ENCODE measurements at regions not wholly inside any gene's neighbourhood (a gene's known extent, or its start where the extent isn't known, plus 50 kb on each side); places are given as distances from the start of the nearest gene placed in this dataset.

DNA sequence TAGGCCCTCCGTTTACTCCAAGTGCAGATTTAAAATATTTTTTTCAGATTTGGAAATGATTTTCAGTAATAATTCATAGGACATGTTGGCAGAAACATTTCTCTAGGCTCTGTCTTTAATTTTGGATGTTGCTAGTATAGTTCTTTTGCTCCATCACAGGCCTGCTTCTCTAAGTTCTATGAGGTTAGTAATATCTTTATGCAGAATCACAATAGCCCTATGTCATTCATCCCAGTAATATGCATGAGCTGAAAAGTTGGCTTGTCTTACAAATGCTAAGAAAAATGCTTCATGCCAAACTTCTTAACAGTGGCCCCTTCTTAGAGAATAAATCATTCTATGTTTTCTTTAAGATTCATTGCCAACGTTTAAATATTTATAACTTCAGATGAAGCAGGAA, 148.3 kb upstream of the TLL1 start:
- DNase-seq = no peak

DNA sequence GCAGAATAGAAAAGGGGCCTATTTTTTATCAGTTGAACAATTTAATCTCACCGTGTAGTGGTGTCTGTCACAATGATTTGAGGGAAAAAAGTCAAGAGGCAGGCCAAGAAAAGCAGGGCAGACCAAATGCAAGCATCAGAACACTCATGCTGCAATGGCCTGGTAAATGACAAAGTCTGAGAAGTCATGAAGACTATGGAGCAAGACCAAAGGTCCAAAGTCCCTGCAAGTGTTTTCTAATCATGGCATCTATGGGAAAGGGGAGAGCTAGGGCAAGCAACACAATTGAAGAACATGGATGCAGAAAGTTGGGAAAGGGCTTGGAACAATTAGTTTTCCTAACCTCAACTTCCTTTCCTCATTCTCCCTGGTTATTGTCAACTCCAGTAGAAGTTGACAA, 147.7 kb upstream of the TLL1 start:
- no peak for DNase-seq

DNA sequence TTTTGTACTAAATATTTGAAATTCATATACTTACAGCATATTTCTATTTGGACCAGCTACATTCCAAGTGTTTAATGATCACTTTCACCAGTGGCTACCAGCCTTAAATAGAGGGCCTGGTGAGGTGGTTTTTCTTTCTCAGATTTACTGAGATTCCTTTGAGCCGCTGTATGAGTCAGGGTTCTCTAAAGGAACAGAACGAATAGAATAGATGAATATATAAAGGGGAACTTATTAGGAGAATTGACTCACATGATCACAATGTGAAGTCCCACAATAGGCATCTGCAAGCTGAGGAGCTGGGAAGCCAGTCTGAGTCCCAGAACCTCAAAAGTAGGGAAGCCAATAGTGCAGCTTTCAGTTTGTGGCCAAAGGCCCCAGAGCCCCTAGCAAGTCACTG, 146.2 kb upstream of the TLL1 start:
- no peak for DNase-seq

DNA sequence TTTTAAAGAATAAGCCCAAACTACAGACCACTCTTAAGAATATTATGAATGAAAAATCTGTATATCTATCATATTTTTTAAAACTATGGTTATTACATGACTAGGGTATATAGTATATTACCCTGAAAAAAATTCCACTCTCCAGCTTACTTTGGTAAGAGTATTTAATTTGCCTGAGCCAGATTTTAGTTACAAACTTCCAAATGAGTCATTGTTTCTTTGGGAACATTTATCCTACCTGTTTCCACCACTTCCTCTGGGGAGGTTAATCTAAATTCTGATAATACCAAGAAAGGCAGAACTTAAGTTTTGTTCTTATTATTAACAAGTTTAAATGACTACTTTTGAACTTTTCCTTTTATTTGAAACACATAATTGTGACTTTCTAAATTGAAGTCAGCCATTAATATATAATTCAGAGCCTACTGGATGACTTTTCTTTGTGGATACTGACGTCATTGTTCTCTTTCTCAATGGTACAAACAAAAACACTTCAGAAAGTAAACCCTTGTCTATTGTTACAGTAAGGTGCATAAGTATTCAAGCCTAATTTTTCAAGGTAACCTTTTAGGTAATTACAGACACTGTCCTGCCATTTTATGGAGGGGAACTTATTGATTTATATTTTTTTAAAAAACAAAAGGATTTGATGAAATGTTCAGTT, 135.6 kb upstream of the TLL1 start:
- DNase-seq = no peak

DNA sequence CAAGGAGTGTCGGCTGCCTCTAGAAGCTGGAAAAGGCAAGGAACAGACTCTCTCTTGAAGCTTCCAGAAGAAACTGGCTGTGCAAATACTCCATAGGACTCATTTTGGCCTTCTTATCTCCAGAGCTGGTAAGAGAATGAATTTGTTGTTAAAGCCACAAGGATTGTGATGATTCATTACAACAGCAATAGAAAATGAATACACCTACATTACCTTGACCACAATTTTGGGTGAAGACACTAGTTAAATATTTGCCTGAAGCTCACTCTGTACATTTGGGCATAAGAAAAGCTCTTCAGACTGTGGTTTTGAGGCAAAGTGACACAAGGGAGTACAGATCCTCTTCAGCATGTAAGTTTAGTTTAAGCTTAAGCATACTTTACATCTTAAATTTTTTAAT, 134.5 kb upstream of the TLL1 start:
- no peak for DNase-seq

DNA sequence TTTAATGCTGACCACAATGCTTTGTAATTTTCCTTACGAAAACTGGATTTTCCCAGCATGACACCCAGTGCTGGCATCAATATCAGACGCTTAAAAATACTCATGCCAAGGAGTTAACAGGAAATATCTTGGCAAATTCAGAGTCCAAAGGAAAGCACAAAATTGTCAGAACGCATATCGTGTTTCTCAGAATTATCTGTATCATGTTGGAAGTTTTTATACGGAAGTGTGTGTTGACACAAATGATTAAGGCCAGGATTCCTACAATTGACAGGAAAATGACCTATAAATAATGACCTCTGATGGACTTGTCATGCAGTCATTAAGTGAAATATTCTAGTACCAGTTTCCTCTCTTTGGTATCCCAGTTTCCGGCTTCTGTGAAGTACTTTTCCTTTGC, 132.1 kb upstream of the TLL1 start:
- DNase-seq = peak in 1 of 2 donors; percentile 12

DNA sequence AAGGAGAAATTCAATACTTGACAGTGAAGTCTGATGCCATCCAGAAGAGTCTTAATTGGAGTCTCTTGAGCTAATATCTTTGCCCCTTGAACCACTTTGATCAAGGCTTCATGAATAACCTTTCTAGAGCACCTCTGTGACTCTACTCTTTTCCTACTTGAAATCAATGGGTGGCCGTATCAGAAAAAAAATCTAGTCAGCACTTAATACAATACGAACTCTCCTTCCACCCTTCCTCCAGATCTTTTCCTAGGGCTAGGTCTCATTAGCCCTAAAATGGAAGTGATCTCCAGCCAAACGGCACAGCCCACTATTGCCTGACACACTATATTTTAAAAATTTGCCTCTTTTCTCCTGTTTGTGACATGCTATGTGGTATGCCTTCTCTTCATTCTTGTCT, 129.6 kb upstream of the TLL1 start:
- no peak for DNase-seq

DNA sequence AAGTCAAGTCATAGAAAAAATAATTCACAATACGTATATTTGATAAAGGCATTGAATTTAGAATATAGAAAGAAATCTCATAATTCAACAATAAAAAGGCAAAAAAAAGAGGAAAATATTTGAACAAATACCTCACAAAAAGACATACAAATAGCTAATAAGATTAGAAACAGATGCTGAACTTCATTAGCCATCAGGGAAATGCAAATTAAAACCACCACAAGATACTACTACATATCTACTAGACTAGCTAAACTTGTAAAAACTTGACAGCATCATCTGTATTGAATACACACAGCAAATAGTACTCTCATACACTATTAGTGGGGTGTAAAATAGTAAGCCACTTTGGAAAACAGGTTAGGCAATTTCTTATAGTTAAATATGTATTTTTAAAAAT, 128.7 kb upstream of the TLL1 start:
- DNase-seq = no peak

DNA sequence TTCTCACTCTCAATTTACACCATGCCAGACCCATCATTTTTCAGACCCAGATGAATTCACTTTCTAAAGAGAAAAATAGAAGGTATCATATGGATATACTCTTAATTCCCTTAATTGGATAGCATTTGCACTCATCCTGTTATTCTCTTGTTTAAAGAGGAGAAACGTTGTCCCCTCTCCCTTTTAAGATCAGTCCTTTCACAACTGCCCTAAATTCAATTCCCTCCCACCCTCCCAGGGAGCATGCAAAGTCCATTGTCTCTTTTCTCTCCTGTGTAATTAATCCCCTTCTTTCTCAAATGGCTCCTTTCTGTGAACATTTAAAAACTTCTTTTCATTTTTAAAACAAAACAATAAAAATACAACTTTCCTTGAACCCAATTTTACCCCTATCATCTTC, 124.7 kb upstream of the TLL1 start:
- DNase-seq = no peak

DNA sequence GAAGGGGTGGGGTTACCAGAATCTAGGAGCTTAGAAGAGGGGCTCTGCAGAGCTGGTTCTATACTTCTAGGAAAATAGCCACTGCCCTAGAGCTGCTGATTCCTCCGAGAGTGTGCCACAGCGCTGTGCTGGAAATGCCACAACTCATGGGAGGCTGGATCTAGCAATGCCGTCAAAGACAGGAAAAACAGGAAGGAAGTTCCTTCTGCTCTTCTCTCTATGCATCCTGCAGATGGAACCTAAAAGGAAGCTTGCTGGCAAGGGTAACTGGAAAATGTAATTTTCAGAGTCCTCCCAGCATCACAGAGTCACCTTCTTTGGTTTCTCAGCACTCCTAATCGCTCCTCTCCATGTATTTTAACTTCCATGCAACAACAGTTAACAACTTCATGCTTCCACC, 121.2 kb upstream of the TLL1 start:
- no peak for DNase-seq

DNA sequence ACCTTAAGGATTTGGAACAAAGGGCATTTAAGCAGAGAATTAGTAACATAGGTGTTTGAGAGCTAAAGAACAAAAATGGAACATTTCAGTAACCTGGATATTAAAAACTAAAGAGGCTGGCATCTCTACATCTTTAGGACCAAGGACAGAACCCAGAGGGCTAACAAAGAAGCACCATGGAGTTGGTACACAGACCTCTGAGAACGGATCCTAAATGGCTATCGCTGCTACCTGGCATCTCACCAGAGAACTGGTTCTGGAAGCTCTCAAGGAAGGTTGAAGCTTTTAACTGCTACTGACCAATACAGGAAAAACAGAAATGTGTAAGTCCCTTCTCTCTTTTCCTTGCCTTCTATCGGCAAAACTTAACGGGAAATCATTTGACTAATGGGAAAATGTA, 118.4 kb upstream of the TLL1 start:
- DNase-seq = no peak

DNA sequence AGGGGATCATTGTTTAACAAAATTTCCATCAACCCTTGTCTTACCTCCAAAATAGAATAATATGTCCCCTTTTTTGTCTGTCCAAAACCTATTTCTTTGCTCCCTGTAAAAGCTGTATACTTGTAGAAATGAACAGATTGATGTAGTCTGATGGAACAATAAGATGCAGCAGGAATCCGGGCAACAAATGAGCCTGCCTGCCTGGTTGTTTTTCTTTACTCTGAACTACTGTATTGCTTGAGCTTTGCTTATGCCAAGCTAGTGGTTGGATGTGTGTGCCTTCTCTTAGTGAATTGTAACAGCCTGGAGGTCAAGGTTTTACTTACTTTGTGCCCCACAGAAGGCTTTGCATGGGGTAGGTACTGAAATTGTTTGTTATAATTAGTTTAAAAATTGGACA, 116.2 kb upstream of the TLL1 start:
- no peak for DNase-seq

DNA sequence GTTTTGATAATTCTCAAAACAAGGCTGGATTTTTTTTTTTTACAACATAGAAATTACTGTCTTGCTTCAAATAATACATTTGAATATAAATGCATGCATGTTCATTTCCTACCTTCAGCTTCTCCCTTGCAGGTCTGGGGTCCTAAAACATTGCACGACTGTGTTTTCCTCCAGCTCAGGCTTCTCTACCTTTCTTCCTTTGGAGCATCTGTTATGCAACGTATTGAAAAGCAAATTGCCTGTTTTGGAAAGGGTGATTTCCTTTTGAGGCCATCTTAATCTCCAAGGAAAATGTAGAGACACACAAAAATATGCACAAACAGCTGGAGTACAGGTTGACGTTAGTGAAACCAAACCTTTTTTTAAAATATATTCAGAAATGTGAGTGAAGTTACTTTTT, 115.6 kb upstream of the TLL1 start:
- DNase-seq = no peak

DNA sequence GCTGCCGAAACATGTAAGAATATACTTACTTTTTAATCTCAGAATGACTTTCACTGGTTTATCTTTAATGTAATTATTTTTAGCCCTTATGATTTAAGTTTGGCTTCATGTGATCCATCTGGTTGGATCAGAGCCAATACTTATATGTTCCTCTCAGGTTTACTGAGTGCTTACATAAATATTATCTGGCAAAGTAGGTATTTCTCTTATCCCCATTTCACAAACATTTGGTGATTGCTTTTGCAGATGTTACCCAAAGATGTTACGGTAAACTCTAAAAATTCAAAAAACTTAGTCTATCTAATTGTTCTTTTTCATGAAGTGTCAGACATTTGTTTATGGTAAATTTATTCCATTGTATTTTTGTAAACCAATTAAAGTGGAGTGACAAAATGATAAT, 115.0 kb upstream of the TLL1 start:
- DNase-seq = no peak

DNA sequence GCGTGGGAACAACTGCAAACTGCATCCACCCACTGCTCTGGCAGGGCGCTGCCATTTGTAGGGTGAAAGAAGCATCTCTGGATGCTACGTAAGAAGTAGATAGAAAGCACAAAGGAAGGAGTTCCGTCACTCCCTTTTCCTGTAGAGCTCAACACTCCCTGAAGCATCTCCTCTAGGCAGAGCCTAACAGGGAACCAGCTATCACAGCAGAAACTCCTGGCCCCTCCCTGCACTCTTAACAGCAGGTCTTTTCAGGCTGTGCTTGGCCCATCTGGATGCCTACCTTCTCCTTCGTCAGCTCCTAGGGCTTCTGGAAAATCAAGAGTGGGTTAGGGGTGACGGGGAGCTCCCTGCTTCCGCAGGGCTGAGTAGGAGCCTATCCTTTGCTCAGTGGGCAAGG, 112.9 kb upstream of the TLL1 start:
- no peak for DNase-seq

DNA sequence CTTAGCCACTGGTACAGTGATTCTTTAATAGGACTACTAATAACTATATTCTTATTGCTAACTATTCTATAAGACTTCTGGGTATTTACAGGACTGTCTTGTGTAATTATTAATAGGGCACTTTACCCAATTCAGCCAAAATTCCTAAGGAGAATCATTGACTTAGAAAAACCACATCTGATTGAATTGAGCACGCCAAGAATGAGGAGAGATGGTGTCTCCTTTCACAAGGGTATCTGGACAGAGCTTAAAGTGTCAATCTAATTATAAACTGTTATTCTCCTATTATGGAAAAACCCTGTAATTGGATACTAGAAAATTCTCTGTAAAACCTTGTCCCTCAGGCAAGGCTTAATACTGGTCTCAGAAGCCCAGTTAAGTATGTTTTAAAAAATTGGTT, 111.1 kb upstream of the TLL1 start:
- DNase-seq = no peak

DNA sequence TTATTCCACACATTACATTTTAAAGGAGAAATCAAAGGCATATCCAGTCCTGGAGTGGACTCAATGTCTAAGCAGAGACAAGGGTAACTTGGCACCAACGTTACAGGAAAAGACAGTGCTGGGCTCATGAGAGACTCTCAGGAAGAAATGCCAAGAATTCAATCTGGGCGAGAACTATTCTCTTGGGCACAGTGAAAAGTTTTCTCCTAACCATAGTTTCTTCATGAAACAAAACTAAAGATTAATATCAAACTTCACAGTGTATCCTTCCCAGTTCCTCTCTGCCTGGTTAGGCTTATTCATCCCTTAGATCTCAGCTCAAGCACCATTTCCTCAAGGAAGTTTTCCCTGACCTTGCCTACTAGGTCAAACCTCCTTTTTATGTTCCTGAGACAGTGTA, 109.4 kb upstream of the TLL1 start:
- DNase-seq = no peak

DNA sequence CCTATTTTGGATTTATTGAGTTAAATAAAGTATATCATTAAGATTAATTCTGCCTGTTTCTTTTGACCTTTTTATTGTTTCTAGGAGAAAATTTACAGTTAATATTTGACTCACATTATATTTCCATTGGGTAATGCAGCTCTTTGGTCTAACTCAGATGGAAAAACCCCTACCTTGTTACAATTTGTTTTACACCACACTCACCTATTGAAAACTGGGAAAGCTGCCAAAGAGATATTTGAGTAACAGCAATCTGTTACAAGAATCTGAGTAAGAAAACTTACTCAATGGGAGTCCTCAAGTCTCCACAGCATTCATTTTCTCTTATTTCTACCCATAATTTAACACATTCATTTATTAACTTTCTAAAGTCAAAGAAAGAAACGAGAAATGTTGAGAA, 108.0 kb upstream of the TLL1 start:
- DNase-seq = no peak

DNA sequence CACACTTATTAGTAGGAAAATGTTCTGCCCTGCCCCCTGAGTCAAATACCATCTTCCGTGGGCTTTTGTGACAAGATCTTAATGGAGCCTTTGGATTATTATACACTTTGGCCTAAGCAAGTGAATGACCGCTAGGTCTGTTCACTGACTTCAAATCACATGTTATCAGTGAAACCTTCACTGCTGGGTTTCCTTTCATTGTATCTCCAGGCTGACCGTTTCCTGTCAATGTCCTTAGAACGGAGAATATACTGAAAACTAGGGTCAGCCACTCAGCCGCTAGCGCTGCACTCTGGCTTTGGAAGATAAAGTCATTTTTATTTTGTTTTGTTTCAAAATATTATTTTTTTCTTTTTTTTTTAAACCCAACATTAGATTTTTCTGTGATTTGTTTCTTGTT, 107.0 kb upstream of the TLL1 start:
- DNase-seq = no peak

DNA sequence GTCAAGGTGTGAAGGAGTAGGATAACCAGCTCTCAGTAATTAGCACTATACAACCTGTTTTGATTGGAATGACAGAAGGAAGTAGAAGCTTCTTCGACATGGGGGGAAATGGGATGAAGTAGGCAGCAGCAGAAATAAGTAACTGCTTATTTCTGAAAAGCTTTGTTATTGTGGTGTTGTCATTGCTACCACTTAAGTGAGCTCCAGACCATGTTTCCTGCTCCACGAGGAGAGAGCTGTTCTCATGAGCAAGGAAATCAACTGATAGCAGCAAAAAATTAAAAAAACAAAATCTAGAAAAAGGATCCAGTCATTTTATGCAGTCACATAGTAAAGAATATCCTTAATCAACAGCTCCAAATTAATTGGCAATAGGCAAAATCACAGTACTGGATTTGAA, 106.1 kb upstream of the TLL1 start:
- no peak for DNase-seq

DNA sequence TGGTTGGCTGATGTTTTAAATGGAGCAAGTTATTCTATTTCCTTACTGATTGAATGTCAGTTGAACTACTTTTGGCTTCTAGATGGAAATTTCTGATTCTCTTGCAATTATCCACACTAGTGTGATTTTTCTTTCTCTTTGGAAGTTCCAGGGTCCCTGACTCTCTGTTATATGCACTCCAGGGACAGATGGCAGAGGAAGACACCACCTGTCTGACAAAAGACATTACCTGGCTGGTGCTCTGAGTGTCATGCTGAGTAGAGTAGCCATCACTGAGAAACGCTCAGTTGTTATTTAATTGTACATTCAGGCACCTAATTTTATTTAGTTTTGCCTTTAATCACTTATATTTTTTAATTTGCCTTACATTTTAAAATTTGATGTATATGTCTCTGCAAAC, 105.4 kb upstream of the TLL1 start:
- DNase-seq = no peak

DNA sequence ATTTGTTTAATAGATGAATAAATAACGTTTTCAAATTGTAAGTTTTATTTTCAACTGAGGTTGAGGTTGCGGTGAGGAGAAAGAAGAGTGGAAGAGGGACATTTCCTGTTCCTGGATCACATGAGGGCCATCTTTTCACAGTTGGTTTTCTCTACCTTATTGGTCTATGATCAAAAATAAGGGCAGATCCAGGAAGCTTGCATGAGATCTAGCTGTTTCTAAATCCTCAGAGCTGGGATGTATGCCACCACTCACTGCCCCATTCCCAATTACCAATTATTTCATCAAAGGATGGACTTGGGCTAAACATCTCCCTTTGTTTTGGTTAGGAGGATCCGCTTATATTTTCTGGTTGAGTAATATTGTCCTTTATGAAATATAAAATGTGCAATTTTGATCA, 104.8 kb upstream of the TLL1 start:
- no peak for DNase-seq

DNA sequence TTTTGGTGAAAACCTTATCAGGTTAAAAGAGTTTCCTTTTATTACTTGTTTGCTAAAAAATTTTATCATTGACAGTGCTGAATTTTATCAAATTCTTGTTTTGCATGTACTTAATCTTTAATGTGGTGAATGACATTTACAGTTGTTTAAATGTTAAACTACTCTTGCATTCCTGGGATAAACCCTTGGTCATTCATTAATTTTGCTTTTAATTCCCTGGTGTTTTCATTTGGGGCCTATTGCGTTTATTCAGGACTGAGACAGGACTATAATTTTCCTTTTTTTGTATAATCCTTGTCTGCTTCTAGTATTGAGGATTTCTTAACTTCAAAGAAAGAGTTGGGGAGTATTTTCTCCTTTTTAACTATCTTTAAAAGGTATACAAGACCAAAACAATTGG, 98.7 kb upstream of the TLL1 start:
- no peak for DNase-seq

DNA sequence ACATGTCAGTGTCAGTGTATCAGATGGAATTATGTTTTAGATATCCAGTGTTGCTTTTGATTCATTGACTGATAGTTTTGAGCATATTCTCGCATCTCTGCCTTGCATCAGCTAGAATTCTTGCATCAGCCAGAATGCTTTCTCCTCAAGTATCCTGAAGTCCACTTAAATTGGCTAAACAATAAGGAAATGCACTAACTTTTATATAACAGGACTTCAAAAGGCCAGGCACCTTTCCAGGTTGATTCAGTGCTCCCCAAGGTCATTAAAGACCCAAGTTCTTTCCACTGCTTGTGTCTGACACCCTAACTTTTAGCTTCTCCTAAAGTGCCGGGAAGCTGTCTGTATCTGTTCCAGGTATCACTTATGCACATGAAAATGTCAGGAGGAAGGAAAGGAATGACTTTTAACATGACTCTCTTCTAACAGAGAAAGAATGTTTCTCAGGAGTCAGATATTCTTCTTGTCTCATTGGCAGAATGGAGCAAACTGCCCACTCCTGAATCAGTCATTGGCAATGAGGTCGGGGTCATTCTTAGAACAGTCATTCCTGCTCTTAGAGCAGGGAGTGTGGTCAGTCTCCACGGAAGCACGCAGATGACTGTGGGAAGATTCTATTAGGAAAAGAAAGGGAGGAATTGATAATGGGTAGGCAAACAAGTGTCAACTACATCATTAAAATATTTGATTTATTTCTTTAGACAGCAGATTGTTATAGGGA, 92.9 kb upstream of the TLL1 start:
- no peak for DNase-seq

DNA sequence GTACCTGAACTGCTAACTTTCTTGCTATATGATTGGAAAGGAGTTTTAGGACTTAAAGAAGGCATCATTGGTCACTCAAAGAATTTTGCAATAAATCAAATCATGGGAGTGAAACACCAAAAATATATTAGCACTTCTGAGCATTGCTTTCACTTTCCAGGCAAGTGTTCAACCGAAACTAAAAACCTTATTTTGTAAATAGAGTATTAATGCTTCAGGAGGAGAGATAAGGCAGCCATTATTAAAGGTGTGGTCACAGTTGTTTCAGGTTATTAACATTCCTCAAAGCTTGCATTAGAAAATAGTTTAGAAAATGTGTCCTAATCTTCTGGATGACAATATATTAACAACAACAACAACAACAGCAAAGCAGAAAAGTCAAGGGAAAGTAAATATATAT, 92.3 kb upstream of the TLL1 start:
- no peak for DNase-seq

All from inflammatory macrophage treated with lipopolysaccharide for 1 hour (primary cell).